H1 (cell line): ENCODE measurements at regions not wholly inside any gene's neighbourhood (a gene's known extent, or its start where the extent isn't known, plus 50 kb on each side); places are given as distances from the start of the nearest gene placed in this dataset.

Experiments used
- BACH1 ChIP-seq: IDR thresholded peaks from 2 replicates; pipeline ENCODE4 v1.6.1; 2012; ENCODE audit warnings: low read length, improper control_type of control experiment
- CHD7 ChIP-seq: fragments of 300-600 bp; sonication (generic); IDR thresholded peaks from 2 replicates; pipeline ENCODE4 v1.7.1; 2012; ENCODE audit warnings: low read length, moderate library complexity, mild to moderate bottlenecking, inconsistent platforms; ENCODE audit not compliant: insufficient replicate concordance
- E2F6 ChIP-seq: IDR thresholded peaks from 2 replicates; pipeline ENCODE4 v1.6.1; 2012; ENCODE audit warnings: inconsistent platforms
- GTF2F1 ChIP-seq: IDR thresholded peaks from 2 replicates; pipeline ENCODE4 v1.6.1; 2012; ENCODE audit warnings: low read depth, low read length, improper control_type of control experiment, borderline replicate concordance
- POU5F1 ChIP-seq: IDR thresholded peaks from 2 replicates; pipeline ENCODE4 v1.6.1; 2011; ENCODE audit warnings: low read depth, mild to moderate bottlenecking, low read length, moderate library complexity
- SAP30 ChIP-seq: fragments of 300-600 bp; sonication (generic); IDR thresholded peaks from 2 replicates; pipeline ENCODE4 v1.7.1; 2012; ENCODE audit warnings: low read length, moderate library complexity, mild to moderate bottlenecking, inconsistent platforms; ENCODE audit not compliant: insufficient read depth, insufficient replicate concordance

GRCh38 chr1:234868296-234869147, 258.5 kb upstream of the IRF2BP2 start (continued):
- no peak for TF ChIP-seq CHD7
- no peak for TF ChIP-seq POU5F1
- TF ChIP-seq E2F6 = no peak
- TF ChIP-seq BACH1 = no peak
- TF ChIP-seq GTF2F1 = no peak
- no peak for TF ChIP-seq SAP30
